ENCODE measurements at regions not wholly inside any gene's neighbourhood (a gene's known extent, or its start where the extent isn't known, plus 50 kb on each side); places are given as distances from the start of the nearest gene placed in this dataset.

GRCh38 chr12:102595315-102595714 is 115.0 kb upstream of the IGF1 start:
- TF ChIP-seq POLR2A (IDR thresholded peaks at IDR 0.05; ENCODE audit: low read depth, low read length) (no peak), POLR2AphosphoS5 (IDR thresholded peaks at IDR 0.05; ENCODE audit: low read depth, low read length) (no peak), TAF1 (IDR thresholded peaks at IDR 0.05; ENCODE audit: borderline replicate concordance, low read depth, low read length) (no peak)

All from GM12892 (cell line).